Keratinocyte (primary cell): ENCODE measurements at regions not wholly inside any gene's neighbourhood (a gene's known extent, or its start where the extent isn't known, plus 50 kb on each side); places are given as distances from the start of the nearest gene placed in this dataset.

ENCODE experiments used
- CTCF ChIP-seq, 3 experiments: IDR thresholded peaks in 1 of 3; conservative IDR thresholded peaks in 1 of 3; optimal IDR thresholded peaks in 1 of 3; 2 replicates in 2 of 3; 3 replicates in 1 of 3; pipeline versions ENCODE3 to v1.5.1; 2011; ENCODE audit warnings: low read length in 3 of 3, mild to moderate bottlenecking in 3 of 3, moderate library complexity in 2 of 3, control low read depth in 1 of 3, inconsistent platforms in 1 of 3; ENCODE audit not compliant: insufficient read depth in 2 of 3; ENCODE audit errors: extremely low read depth in 1 of 3
- EZH2 ChIP-seq: IDR thresholded peaks from one replicate; pipeline ENCODE4 v1.6.1; 2012; ENCODE audit warnings: inconsistent platforms, mild to moderate bottlenecking, low read length, moderate library complexity

DNA sequence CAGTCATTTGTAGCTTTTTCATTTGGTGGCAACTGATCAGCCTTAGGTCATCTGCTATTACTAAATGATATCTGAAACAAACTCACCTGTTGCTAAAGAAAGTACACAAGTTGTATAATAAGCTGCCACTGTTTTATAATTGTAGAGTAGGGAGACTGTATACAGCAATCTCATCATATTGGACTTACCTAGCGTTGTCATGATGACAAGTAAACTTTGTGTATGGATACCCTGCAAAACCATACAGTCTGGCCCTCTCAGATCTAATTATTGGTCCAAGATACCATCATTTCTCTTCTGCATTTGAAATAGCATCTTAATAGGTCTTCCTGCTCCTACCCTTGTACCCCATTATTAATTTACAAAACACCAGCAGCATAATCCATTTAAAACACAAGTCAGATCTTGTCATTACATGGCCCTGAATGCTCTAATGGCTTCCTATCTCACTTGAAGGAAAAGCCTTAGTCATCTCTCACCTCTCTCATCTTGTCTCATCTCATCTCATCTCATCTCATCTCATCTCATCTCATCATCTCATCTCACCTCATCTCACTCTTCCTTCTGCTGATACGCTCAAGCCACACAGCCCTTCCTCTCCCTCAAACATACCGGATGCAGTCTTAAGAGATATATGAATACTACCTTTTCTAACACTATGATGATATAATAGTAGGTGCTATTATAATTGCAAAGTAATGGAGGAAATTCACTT is 540.6 kb downstream of the MDFIC start:
- TF ChIP-seq CTCF (optimal IDR thresholded peaks at IDR 0.05 in 1 of 3, IDR thresholded peaks at IDR 0.05 in 1 of 3, conservative IDR thresholded peaks at IDR 0.05 in 1 of 3; ENCODE audit: extremely low read depth in 1 of 3, insufficient read depth in 2 of 3, low read length in 3 of 3) (no peak), EZH2 (no peak)
